ENCODE measurements at regions not wholly inside any gene's neighbourhood (a gene's known extent, or its start where the extent isn't known, plus 50 kb on each side); places are given as distances from the start of the nearest gene placed in this dataset.

GRCh38 chr19:28424077-28424476, 788.9 kb downstream of the UQCRFS1 start:
- no peak overlapping the region for H3K4me3 ChIP-seq (replicated peaks in 1 of 2; ENCODE audit: low read depth in 2 of 2, low read length in 2 of 2)
- DNase-seq (ENCODE audit: low read depth in 2 of 2), result no peak
- TF ChIP-seq CTCF (IDR thresholded peaks at IDR 0.05; ENCODE audit: low read depth, low read length), result no peak

- no peak overlapping the region for H3K4me3 ChIP-seq (replicated peaks in 1 of 2; ENCODE audit: low read depth in 2 of 2, low read length in 2 of 2)
- no peak for DNase-seq (ENCODE audit: low read depth in 2 of 2)
- TF ChIP-seq CTCF (IDR thresholded peaks at IDR 0.05; ENCODE audit: low read depth, low read length), result no peak
Observed at GRCh38 chr19:28422791-28423650, 789.9 kb downstream of the UQCRFS1 start.

GRCh38 chr19:28422046-28422445, 790.9 kb downstream of the UQCRFS1 start:
- H3K4me3 ChIP-seq (replicated peaks in 1 of 2; ENCODE audit: low read depth in 2 of 2, low read length in 2 of 2), result no peak overlapping the region
- no peak for TF ChIP-seq CTCF (IDR thresholded peaks at IDR 0.05; ENCODE audit: low read depth, low read length)
- no peak for DNase-seq (ENCODE audit: low read depth in 2 of 2)

- no peak for DNase-seq (ENCODE audit: low read depth in 2 of 2)
- no peak for TF ChIP-seq CTCF (IDR thresholded peaks at IDR 0.05; ENCODE audit: low read depth, low read length)
Observed at GRCh38 chr19:28420811-28421550, 792.0 kb downstream of the UQCRFS1 start.

GRCh38 chr19:28419312-28419711, 793.6 kb downstream of the UQCRFS1 start:
- H3K4me3 ChIP-seq (replicated peaks in 1 of 2; ENCODE audit: low read depth in 2 of 2, low read length in 2 of 2), result no peak overlapping the region
- TF ChIP-seq CTCF (IDR thresholded peaks at IDR 0.05; ENCODE audit: low read depth, low read length), result no peak
- no peak for DNase-seq (ENCODE audit: low read depth in 2 of 2)

More at GRCh38 chr19:28420811-28421550, 792.0 kb downstream of the UQCRFS1 start:
- no peak overlapping the region for H3K4me3 ChIP-seq (replicated peaks in 1 of 2; ENCODE audit: low read depth in 2 of 2, low read length in 2 of 2)

GRCh38 chr19:28417361-28417760, 795.6 kb downstream of the UQCRFS1 start:
- no peak for DNase-seq (ENCODE audit: low read depth in 2 of 2)
- H3K4me3 ChIP-seq (replicated peaks in 1 of 2; ENCODE audit: low read depth in 2 of 2, low read length in 2 of 2), result no peak overlapping the region
- TF ChIP-seq CTCF (IDR thresholded peaks at IDR 0.05; ENCODE audit: low read depth, low read length), result no peak

All from cardiac fibroblast (primary cell).